Myocyte (in vitro differentiated cells): ENCODE measurements at regions not wholly inside any gene's neighbourhood (a gene's known extent, or its start where the extent isn't known, plus 50 kb on each side); places are given as distances from the start of the nearest gene placed in this dataset.

Experiments used
- DNase-seq: peaks from one replicate; pipeline ENCODE4 v3.0.0-alpha.2; 2012; ENCODE audit warnings: low read depth

DNA sequence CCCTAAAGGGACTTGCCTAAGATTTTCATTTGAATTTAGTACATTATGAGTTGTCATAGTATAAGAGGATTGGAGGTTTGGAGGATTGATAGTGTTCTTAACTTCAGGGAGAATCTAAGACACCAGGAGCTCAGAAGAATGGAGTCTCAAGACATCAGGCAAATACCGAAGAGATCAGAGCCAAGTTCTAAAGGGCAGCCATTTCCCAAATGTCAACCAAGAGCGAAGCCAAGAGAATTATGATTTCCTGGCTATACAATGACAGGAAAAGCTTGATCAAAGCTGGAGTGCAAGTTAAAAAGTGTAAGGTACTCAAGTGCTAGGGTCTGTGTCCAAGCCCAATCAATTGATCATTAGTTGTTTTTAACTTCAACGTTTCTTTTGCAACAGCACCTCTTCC, 283.0 kb upstream of the FN1 start:
- no peak for DNase-seq

DNA sequence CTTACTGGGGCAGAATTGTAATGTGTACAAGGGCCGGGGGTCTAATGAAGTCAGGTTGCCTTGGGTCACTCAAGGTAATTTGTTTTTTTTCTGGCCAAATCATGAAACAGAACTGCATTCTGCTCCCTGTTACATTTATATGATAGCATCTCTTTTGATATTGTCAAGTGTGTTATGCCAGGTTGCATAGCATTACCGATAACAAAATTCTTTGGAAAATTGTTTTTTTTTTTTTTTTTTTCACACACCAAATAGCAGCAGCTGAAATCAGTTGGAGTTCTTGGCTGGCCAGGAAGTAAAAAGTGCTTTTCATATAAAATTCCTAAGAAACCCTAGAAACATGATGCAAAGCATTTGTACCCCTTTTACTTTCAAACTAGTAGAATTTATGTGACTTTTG, 282.6 kb upstream of the FN1 start:
- no peak for DNase-seq

DNA sequence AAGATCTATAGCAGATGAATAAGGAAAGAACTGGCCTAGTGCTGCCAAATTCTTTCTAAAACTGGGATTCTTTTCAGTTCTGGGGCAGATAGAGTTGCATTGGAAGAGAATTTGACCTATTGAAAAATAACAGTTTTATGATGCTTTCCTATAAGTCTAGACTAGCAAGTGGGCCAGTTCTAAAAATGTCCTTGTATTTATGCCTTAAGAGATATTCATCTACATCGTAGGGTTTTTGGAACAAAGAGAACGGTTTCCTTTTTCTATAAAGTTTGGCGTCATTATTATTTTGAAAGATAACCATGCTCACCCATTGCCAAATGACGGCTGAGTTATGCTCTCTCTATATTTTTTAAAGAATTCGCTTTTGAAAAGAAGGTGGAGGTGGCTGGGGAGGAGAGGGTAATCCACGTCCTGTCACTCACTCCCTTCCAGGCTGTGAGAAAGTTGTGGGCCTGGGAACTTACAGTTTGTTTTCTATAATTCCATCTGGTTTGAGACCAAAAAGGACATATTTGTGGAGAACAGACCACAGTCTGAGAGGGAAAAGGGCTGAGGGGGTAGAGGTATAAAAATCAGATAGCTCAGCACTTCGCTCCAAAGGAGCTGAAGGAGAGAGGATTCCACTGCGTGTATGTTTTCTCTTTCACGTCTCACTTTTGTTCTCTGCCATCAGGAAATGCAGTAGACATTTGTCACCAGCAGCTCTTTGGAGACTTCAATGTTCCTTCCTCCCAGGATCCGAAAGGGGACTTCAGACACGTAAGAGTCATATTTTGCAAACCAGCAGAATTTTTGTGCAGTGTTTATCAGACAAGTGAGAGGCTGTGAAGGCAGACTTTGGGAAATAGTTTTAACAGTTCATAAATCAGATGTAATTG, 281.9 kb upstream of the FN1 start:
- DNase-seq, result no peak

DNA sequence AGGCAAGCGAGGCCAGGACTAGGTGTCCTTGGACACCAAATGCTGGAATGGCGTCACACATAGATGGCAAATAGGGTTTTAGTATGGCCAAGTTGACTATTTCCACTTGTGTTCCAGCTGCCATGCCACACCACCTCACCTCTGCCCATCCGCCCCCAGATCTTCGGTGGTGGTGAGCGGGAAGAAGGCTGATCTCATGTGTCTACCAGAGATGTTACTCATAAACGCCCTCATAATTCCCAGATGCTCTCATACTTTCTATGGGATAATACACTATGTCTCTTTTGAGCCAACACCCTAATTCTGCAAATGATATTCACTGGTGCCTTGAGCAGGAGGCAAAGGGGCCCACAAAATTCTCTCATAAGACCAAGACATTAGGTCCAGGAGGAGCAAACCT, 281.1 kb upstream of the FN1 start:
- no peak for DNase-seq

DNA sequence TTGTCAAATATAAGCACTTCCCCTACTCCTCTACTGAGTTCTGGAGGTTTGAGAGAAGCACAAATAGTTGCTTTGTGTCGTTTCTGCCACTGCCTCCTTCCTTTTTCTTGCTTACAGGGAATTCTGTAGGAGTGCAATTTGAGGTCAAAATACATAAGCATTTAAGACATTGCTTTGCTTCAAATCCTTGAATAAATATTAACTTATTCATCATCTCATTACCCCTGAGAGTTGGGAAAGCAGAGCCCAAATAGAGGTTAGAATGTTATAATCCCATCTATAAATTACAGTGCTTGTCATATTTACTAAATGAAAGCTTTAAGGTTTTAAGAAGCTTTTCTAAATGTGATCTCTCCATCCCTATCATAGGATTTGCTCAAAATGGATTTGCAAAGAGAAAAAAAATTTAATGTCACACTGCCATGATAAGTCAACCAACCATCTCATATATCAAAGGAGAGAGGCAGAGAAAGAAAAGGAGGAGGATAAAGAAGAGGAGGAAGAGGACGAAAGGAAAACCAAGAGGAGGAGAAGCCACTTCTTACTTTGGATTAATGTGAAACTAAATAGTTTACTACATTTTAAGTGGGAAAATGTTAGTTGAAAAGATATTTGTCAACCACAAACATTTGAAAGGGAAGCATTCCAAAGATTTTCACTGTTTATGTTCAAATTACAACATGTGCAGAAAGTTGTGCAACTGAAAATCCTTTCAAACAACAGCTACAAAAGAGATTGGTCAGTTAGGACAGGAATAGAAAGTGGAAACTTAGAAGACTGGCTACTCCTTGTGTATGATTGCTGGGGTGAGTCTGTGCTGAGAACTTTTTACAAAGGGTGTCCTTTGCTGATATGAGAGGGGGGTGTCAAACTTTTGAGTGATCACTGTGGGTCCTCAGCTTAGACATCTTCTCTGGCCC, 277.3 kb upstream of the FN1 start:
- peak; percentile 76 for DNase-seq

DNA sequence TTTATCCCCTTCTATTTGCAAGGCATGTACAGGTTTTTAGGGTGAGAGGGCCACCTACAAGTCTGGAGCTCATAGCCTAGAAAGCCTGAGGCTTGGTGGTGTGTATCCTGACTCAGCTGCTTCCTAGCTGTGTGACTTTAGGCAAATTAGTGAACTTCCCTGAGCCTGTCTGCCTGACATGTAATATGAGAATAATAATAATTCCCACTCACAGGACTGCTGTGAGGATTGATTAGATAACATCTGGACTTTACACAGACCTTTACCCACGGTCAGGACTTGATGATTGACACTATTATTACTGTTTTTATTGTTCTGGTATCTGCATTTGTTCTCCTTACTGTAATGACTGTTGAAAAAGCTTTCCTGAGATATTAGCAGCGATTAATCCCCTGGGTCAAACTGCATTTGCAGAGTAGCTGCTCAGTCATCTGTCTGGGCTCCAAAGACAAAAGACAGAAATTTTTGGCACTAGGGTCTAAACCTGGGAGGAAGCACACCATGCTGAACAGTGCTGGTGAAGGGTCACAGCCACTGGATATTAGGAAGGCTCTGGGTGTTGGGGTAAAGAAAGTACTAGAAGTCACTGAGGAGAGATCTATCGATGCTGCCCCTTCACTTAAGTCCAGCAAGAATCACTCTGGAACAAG, 276.5 kb upstream of the FN1 start:
- no peak for DNase-seq

DNA sequence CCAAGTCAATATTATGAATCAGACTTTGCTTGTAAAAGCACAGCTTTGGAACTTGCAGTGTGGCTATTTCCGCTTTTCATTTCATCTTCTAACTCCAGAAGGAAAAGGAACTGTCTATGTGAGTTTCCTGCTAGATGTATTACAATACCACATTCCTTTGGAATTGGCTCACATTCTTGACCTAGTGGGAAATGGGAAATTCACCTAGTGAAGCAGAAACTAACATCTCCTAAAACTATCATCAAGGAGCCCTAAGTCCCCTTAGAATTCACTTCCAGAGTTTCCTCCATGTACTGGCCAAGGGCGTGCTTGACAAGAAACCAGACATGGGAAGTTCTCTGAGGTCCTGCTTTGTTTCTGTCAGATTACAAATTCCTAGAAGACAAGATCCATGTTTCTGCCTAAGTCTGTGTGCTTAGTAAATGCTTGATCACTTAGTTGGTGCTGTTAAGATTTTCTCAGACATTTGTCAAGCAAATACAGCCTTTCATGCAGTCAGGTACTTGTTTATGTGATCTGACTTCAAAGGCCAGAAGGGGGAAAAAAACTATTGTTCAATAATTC, 275.7 kb upstream of the FN1 start:
- peak; percentile 35 for DNase-seq

DNA sequence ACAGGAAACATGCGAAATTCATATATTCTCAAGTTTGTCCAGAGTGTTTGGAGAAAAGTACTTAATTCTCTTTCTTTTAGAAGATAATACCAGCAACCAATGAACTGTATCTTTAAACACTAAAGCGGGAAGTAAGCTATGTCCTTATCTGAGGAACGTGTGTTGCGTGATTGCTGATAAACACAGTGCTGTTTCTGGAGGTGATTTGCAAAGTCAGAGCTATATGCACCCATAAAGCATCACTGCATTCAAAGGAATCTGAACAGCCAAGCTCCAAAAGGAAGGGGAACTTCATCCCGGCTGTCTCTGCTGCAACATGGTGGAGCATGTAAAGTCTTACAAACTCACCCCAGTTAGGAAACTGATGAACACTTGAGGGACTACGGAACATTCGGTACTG, 271.7 kb upstream of the FN1 start:
- DNase-seq, result no peak

DNA sequence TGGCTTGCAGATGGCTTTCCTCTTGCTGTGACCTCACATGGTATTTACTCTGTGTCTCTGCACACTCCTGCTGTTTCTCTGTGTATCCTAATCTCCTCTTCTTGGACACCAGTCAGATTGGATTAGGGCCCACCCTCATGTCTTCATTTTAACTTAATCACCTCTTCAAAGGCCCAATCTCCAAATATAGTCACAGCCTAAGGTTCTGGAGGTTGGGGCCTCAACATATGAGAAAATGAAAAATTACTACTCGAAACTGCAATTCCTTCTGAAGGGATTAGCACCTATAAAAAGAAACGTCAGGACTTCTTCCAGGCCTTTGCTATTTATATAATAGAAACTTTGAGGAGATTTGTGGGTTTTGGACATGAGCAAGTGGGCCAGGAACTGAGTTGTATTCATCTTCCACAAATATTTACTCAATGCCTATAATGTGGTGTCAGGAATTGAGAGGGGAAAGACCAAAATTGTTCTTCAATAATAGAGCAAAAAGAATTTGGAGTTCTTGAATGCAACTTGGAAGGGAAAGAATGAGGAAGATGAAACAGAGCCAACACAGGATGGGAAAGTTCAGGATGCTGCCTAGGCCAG, 270.0 kb upstream of the FN1 start:
- no peak for DNase-seq

DNA sequence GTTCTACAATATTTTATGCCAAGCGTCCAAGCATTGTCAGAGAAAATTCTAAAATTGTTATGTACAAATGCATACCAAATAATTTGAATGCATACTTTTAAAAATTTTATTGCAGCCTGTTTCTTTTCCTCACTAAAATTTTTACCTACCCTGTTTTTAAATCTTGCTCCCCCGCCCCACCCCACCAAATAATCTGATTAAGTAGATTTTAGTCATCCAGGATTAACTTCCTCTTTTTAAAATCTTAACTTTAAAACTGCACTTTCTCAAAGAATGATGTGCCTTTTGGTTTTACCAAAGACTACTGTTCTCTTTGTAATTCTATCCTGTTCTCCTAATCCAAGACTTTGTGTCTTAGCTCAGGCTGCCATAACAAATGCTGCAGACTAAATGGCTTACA, 269.4 kb upstream of the FN1 start:
- no peak for DNase-seq

DNA sequence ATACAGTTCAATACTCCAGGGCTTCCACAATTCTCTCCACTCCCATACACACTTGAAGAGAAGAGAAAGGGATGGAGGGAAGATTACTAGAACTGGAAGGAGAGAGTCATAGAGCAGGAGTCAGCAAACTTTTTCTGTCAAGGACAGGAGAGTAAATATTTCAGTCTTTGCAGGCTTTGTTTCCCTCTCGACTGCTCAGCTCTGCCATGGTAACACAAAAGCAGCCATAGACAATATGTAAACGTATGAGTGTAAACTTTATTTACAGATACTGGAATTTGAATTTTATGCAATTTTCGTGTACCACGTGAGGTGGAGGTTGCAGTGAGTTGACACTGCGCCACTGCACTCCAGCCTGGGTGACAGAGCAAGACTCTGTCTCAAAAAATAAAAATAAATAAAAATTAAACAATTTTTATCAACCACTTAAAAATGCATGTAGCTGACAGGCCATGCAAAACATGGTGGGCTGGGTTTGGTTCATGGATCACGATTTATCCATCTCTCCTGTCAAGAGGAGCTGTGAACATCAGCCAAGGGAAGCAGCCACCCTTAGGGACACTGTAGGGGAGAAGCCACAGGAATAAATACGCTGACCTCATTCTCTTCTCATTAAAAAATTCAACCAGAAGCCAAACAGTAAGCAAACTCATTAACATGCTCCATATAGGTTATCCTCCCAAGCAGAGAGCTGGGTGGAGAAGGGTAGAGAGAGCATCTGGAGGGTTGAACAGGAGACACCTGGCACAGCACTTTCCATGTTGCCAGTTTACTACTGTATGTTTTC, 266.4 kb upstream of the FN1 start:
- no peak for DNase-seq

DNA sequence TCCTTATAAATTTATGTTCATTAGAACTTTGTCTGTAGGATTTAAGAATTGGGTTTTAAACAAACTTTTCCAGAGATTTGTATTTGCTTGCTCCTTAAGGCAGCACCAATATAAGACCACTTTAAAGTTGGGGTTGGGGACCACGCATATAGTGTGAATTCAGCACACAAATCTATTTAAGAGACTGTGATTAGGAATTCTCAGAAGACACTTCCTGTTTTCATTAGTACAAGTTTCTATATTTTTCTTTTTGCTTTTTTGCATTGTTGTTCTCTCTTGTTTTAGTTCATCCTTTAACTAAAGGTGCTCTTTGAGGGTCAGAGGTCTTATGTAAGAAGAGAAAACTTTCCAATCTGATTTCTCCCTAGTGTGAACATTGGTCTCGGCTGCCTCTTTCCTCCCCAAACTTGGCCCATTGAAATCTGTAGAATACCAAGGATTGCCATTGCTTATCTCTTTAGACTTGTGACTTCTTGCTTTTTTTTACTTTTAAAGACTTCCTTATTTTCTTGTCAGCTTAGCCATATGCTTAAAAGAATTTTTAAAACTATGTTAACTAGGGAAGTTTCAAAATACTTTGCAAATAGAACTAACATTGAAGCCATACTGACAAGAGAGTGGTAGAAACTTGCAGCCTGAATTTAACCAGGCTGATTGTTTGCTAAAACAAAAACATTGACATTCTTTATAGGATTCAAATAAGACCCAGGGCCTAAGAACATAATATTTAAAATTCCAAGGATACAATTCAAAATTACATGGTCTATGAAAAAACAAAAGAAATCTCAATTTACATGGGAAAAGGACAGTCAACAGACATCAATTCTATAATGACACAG, 264.1 kb upstream of the FN1 start:
- no peak for DNase-seq

DNA sequence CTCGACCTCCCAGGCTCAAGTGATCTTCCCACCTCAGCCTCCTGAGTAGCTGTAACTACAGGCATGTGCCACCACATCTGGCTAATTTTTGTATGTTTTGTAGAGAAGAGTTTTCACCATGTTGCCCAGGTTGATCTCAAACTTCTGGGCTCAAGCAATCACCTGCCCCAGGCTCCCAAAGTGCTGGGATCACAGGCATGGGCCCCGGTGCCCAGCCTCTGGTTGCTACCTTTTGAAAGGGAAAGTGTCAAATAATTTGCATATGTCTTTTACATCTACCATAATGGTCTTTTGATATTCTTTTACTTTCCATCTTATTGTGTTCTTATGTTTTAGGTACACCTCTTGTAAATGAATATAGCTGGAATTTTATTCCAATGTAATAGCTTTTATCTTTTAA, 263.1 kb upstream of the FN1 start:
- no peak for DNase-seq

DNA sequence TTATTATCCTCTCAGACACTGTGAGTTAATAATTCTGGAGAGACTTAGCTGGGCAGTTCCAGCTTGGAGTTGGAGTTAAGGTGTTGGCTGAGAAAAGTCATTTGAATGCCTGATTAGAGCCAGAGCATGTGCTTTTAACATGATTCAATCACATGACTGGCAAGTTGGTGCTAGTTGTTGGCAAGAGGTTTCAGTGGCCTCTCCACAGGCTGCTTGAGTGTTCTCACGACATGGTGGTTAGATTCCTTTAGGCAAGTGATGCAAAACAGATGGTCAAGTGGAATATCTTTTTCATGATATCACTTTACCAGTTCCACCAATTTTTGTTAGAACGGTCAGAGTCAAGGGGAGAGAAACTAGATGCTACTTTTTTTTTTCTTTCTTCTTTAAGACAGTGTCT, 262.7 kb upstream of the FN1 start:
- peak; percentile 94 for DNase-seq

DNA sequence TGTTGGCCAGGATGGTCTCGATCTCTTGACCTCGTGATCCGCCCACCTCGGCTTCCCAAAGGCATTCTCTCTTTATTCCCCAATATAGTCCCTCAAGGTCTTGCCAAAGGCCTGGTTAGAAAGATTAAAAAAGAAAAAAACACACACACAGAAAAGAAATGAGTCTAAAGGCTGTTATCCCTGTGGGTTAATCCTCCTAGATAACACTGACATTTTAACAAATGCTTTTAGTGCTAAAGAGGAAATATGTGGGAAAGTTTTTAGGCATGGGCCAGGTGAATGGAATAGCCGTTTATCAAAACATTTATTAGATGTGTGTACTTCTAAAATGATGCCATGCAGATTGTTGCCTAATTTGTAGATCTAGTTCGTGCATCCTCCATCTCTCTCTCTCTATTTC, 261.6 kb upstream of the FN1 start:
- DNase-seq, result no peak

DNA sequence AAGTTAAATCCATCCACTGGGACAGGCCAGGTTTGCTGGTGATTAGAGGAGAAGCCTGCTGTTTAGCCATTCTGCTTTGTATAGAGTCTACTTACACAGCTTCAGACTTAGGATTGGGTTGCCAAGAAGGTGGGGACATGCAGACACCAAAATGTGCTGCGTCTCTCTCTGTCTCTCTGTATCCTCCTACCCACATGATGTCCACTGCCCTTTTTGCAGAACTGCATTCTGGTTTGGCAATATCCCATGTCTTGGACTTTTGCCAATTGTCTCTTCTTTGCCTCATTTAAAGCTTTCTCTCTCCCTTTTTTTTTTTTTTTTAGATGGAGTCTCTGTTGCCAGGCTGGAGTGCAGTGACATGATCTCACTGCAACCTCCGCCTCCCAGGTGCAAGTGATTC, 261.1 kb upstream of the FN1 start:
- no peak for DNase-seq

DNA sequence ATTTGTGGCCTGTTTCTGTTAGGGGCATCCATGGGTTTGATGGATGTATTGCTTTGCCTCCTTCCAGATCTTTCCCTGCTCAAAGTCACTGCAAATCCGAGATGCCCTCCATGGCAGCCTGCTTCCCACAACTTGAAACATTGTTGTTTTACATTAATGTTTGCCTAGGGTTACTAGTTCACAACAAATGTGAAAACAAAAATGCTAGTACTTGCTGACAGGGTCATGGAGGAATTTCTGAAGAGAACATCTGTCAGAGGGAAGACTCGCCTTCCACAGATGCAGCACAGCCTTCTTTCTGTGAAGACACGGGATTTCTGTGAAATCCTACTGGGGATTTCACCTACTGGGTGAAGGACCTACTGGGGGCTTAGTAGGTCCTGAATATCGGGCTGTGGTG, 260.0 kb upstream of the FN1 start:
- DNase-seq, result peak; percentile 46

DNA sequence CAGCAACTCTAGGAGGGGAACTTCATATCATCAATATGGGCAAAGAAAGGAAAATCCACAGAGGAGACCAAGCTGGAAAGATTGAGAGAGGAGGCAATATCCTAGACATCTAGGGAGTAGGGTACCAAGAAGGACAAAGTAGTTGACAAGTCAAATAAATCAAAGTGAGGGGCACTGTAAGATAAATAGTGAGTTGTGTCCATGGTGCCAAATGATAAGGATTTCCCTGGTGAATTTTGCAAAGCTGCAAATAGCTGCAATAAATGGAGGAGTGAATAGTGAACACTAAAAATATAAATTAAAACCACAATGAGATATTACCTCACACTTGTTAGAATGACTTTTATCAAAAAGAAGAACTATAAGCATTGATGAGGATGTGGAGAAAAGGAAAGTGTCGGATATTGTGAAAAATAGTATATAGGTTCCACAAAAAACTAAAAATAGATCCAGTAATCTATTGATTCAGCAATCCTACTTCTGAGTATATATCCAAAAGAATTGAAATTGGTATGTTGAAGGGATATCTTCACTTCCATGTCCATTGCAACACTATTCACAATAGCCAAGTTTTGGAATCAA, 258.2 kb upstream of the FN1 start:
- no peak for DNase-seq
